ENCODE measurements at regions not wholly inside any gene's neighbourhood (a gene's known extent, or its start where the extent isn't known, plus 50 kb on each side); places are given as distances from the start of the nearest gene placed in this dataset.

GRCh38 chr1:30422251-30422650, 301.1 kb downstream of the MATN1 start:
- H3K36me3 ChIP-seq (ENCODE audit: insufficient read depth, low read length), result no peaks in the 10 kb centered on the region
- no peak overlapping the region for H2AFZ ChIP-seq (ENCODE audit: low read length, unreplicated experiment)
- H3K4me1 ChIP-seq (ENCODE audit: control insufficient read depth, insufficient read depth, low read length, unreplicated experiment), result no peaks in the 10 kb centered on the region
- no peak overlapping the region for H3K27ac ChIP-seq (ENCODE audit: low read depth, low read length)
- 0 out of 2 replicates have a peak, but pooled peaks cover 5% of the 10 kb centered on the region for H3K27me3 ChIP-seq (ENCODE audit: insufficient read depth, low read length)
- no peaks in the 10 kb centered on the region for H3K79me2 ChIP-seq (ENCODE audit: control insufficient read depth, insufficient read depth, low read length, unreplicated experiment)
- H3K4me3 ChIP-seq (ENCODE audit: low read depth, low read length), result no peak overlapping the region

GRCh38 chr1:30420519-30421050, 302.8 kb downstream of the MATN1 start:
- Histone ChIP-seq H2AFZ (ENCODE audit: low read length, unreplicated experiment) (no peak overlapping the region), H3K27me3 (ENCODE audit: insufficient read depth, low read length) (0 out of 2 replicates have a peak, but pooled peaks cover 5% of the 10 kb centered on the region), H3K4me3 (ENCODE audit: low read depth, low read length) (no peak overlapping the region), H3K27ac (ENCODE audit: low read depth, low read length) (no peak overlapping the region), H3K36me3 (ENCODE audit: insufficient read depth, low read length) (no peaks in the 10 kb centered on the region), H3K4me1 (ENCODE audit: control insufficient read depth, insufficient read depth, low read length, unreplicated experiment) (no peaks in the 10 kb centered on the region), H3K79me2 (ENCODE audit: control insufficient read depth, insufficient read depth, low read length, unreplicated experiment) (no peaks in the 10 kb centered on the region)

GRCh38 chr1:30419831-30420230, 303.6 kb downstream of the MATN1 start:
- no peak overlapping the region for H2AFZ ChIP-seq (ENCODE audit: low read length, unreplicated experiment)
- H3K4me1 ChIP-seq (ENCODE audit: control insufficient read depth, insufficient read depth, low read length, unreplicated experiment), result no peaks in the 10 kb centered on the region
- H3K27me3 ChIP-seq (ENCODE audit: insufficient read depth, low read length), result 0 out of 2 replicates have a peak, but pooled peaks cover 5% of the 10 kb centered on the region
- no peaks in the 10 kb centered on the region for H3K36me3 ChIP-seq (ENCODE audit: insufficient read depth, low read length)
- H3K27ac ChIP-seq (ENCODE audit: low read depth, low read length), result no peak overlapping the region
- no peak overlapping the region for H3K4me3 ChIP-seq (ENCODE audit: low read depth, low read length)
- no peaks in the 10 kb centered on the region for H3K79me2 ChIP-seq (ENCODE audit: control insufficient read depth, insufficient read depth, low read length, unreplicated experiment)

- no peaks in the 10 kb centered on the region for H3K79me2 ChIP-seq (ENCODE audit: control insufficient read depth, insufficient read depth, low read length, unreplicated experiment)
- H3K4me1 ChIP-seq (ENCODE audit: control insufficient read depth, insufficient read depth, low read length, unreplicated experiment), result no peaks in the 10 kb centered on the region
- no peaks in the 10 kb centered on the region for H3K36me3 ChIP-seq (ENCODE audit: insufficient read depth, low read length)
- H2AFZ ChIP-seq (ENCODE audit: low read length, unreplicated experiment), result no peak overlapping the region
- no peak overlapping the region for H3K27ac ChIP-seq (ENCODE audit: low read depth, low read length)
- no peak overlapping the region for H3K4me3 ChIP-seq (ENCODE audit: low read depth, low read length)
- 0 out of 2 replicates have a peak, but pooled peaks cover 5% of the 10 kb centered on the region for H3K27me3 ChIP-seq (ENCODE audit: insufficient read depth, low read length)
Measured at GRCh38 chr1:30418939-30419720, 304.3 kb downstream of the MATN1 start.

GRCh38 chr1:30418061-30418938, 305.1 kb downstream of the MATN1 start:
- Histone ChIP-seq H2AFZ (ENCODE audit: low read length, unreplicated experiment) (no peak overlapping the region), H3K4me3 (ENCODE audit: low read depth, low read length) (no peak overlapping the region), H3K27ac (ENCODE audit: low read depth, low read length) (no peak overlapping the region), H3K36me3 (ENCODE audit: insufficient read depth, low read length) (no peaks in the 10 kb centered on the region), H3K79me2 (ENCODE audit: control insufficient read depth, insufficient read depth, low read length, unreplicated experiment) (no peaks in the 10 kb centered on the region), H3K4me1 (ENCODE audit: control insufficient read depth, insufficient read depth, low read length, unreplicated experiment) (no peaks in the 10 kb centered on the region), H3K27me3 (ENCODE audit: insufficient read depth, low read length) (0 out of 2 replicates have a peak, but pooled peaks cover 5% of the 10 kb centered on the region)

- 0 out of 2 replicates have a peak, but pooled peaks cover 5% of the 10 kb centered on the region for H3K27me3 ChIP-seq (ENCODE audit: insufficient read depth, low read length)
Measured at GRCh38 chr1:30417701-30418046, 305.7 kb downstream of the MATN1 start.

GRCh38 chr1:30417001-30417700, 306.2 kb downstream of the MATN1 start:
- H3K79me2 ChIP-seq (ENCODE audit: control insufficient read depth, insufficient read depth, low read length, unreplicated experiment), result no peaks in the 10 kb centered on the region
- no peak overlapping the region for H3K4me3 ChIP-seq (ENCODE audit: low read depth, low read length)
- no peaks in the 10 kb centered on the region for H3K36me3 ChIP-seq (ENCODE audit: insufficient read depth, low read length)
- no peaks in the 10 kb centered on the region for H3K4me1 ChIP-seq (ENCODE audit: control insufficient read depth, insufficient read depth, low read length, unreplicated experiment)
- H3K27me3 ChIP-seq (ENCODE audit: insufficient read depth, low read length), result 0 out of 2 replicates have a peak, but pooled peaks cover 5% of the 10 kb centered on the region
- H3K27ac ChIP-seq (ENCODE audit: low read depth, low read length), result no peak overlapping the region
- no peak overlapping the region for H2AFZ ChIP-seq (ENCODE audit: low read length, unreplicated experiment)

More at GRCh38 chr1:30417701-30418046, 305.7 kb downstream of the MATN1 start:
- no peak overlapping the region for H3K4me3 ChIP-seq (ENCODE audit: low read depth, low read length)
- H2AFZ ChIP-seq (ENCODE audit: low read length, unreplicated experiment), result no peak overlapping the region
- H3K4me1 ChIP-seq (ENCODE audit: control insufficient read depth, insufficient read depth, low read length, unreplicated experiment), result no peaks in the 10 kb centered on the region
- no peaks in the 10 kb centered on the region for H3K36me3 ChIP-seq (ENCODE audit: insufficient read depth, low read length)
- no peak overlapping the region for H3K27ac ChIP-seq (ENCODE audit: low read depth, low read length)
- H3K79me2 ChIP-seq (ENCODE audit: control insufficient read depth, insufficient read depth, low read length, unreplicated experiment), result no peaks in the 10 kb centered on the region

GRCh38 chr1:30416221-30416820, 307.1 kb downstream of the MATN1 start:
- Histone ChIP-seq H3K27ac (ENCODE audit: low read depth, low read length) (no peak overlapping the region), H3K79me2 (ENCODE audit: control insufficient read depth, insufficient read depth, low read length, unreplicated experiment) (no peaks in the 10 kb centered on the region), H3K27me3 (ENCODE audit: insufficient read depth, low read length) (0 out of 2 replicates have a peak, but pooled peaks cover 5% of the 10 kb centered on the region), H2AFZ (ENCODE audit: low read length, unreplicated experiment) (no peak overlapping the region), H3K4me1 (ENCODE audit: control insufficient read depth, insufficient read depth, low read length, unreplicated experiment) (no peaks in the 10 kb centered on the region), H3K36me3 (ENCODE audit: insufficient read depth, low read length) (no peaks in the 10 kb centered on the region), H3K4me3 (ENCODE audit: low read depth, low read length) (no peak overlapping the region)

- Histone ChIP-seq H3K27ac (ENCODE audit: low read depth, low read length) (no peak overlapping the region), H3K4me1 (ENCODE audit: control insufficient read depth, insufficient read depth, low read length, unreplicated experiment) (no peaks in the 10 kb centered on the region), H3K36me3 (ENCODE audit: insufficient read depth, low read length) (no peaks in the 10 kb centered on the region), H2AFZ (ENCODE audit: low read length, unreplicated experiment) (no peak overlapping the region), H3K79me2 (ENCODE audit: control insufficient read depth, insufficient read depth, low read length, unreplicated experiment) (no peaks in the 10 kb centered on the region), H3K27me3 (ENCODE audit: insufficient read depth, low read length) (0 out of 2 replicates have a peak, but pooled peaks cover 1% of the 10 kb centered on the region), H3K4me3 (ENCODE audit: low read depth, low read length) (no peak overlapping the region)
Measured at GRCh38 chr1:30415171-30415940, 308.0 kb downstream of the MATN1 start.

Data from ACC112 (cell line).